IMR-90 (cell line): ENCODE measurements at regions not wholly inside any gene's neighbourhood (a gene's known extent, or its start where the extent isn't known, plus 50 kb on each side); places are given as distances from the start of the nearest gene placed in this dataset.

Experiments used
- ATAC-seq: fragments of 200-7000 bp; cut with Tn5 transposase; 2 replicates; pipeline ENCODE4 v1.9.1; 2020; ENCODE audit warnings: low read depth, mild to moderate bottlenecking, moderate library complexity
- BruUV-seq: library from RNA; stranded (reverse); fragments of 400-500 nt; replicated peaks from 2 replicates; lab custom pipeline; 2021; lab: Mats Ljungman, UMichigan
- CTCF ChIA-PET: fragments of 300-600 bp; formaldehyde crosslinking; extraction: SDS; loops from one replicate; lab custom pipeline; 2021; ENCODE audit warnings: antibody characterized with exemption; lab: Yijun Ruan, JAX
- POLR2A ChIA-PET: fragments of 300-600 bp; sonication (Branson Sonifier 250); formaldehyde crosslinking; loops from one replicate; lab custom pipeline; 2022; ENCODE audit warnings: antibody characterized with exemption; ENCODE audit not compliant: unreplicated experiment; lab: Charles Lee
- DNase-seq: peaks from one replicate; pipeline ENCODE4 v3.0.0; 2013
- H2AFZ ChIP-seq: replicated peaks from 2 replicates; pipeline ENCODE3; 2013; ENCODE audit warnings: low read length, mild to moderate bottlenecking; ENCODE audit not compliant: poor library complexity
- H2AK5ac ChIP-seq: 2 replicates; pipeline ENCODE4 v1.6.1; 2013; ENCODE audit warnings: low read depth, low read length, inconsistent platforms
- H2AK9ac ChIP-seq: replicated peaks from 2 replicates; pipeline ENCODE3; 2013; ENCODE audit warnings: mild to moderate bottlenecking, low read depth, low read length, moderate library complexity; ENCODE audit not compliant: poor library complexity
- H2BK120ac ChIP-seq: 2 replicates; pipeline ENCODE4 v1.6.1; 2013; ENCODE audit warnings: low read depth, low read length, inconsistent platforms
- H2BK15ac ChIP-seq: 3 replicates; pipeline ENCODE4 v1.6.1; 2013; ENCODE audit warnings: low read depth, low read length, inconsistent platforms
- H2BK20ac ChIP-seq: 2 replicates; pipeline ENCODE4 v1.6.1; 2013; ENCODE audit warnings: low read depth, mild to moderate bottlenecking, inconsistent platforms, low read length, moderate library complexity
- H2BK5ac ChIP-seq: 2 replicates; pipeline ENCODE4 v1.6.1; 2013; ENCODE audit warnings: mild to moderate bottlenecking, low read depth, low read length, inconsistent platforms; ENCODE audit not compliant: poor library complexity, severe bottlenecking
- H3K14ac ChIP-seq: replicated peaks from 2 replicates; pipeline ENCODE4 v1.6.1; 2013; ENCODE audit warnings: low read depth, low read length, inconsistent platforms
- H3K18ac ChIP-seq: 2 replicates; pipeline ENCODE4 v1.6.1; 2013; ENCODE audit warnings: low read depth, low read length, control low read depth
- H3K23ac ChIP-seq: 2 replicates; pipeline ENCODE4 v1.6.1; 2013; ENCODE audit warnings: low read depth, low read length, inconsistent platforms
- H3K27ac ChIP-seq: 2 replicates; pipeline ENCODE4 v1.5.1; 2013; ENCODE audit warnings: mild to moderate bottlenecking, control low read depth, low read length; ENCODE audit not compliant: insufficient read depth
- H3K27me3 ChIP-seq: 2 replicates; pipeline ENCODE4 v1.6.1; 2013; ENCODE audit warnings: low read length; ENCODE audit not compliant: control insufficient read depth, insufficient read depth
- H3K36me3 ChIP-seq: 2 replicates; pipeline ENCODE4 v1.6.1; 2013; ENCODE audit warnings: low read length, mixed read lengths; ENCODE audit not compliant: control insufficient read depth, insufficient read depth
- H3K4ac ChIP-seq: 2 replicates; pipeline ENCODE4 v1.6.1; 2013; ENCODE audit warnings: low read depth, low read length, inconsistent platforms
- H3K4me1 ChIP-seq: 2 replicates; pipeline ENCODE4 v1.6.1; 2013; ENCODE audit warnings: low read length, mixed read lengths; ENCODE audit not compliant: control insufficient read depth, insufficient read depth
- H3K4me2 ChIP-seq: 2 replicates; pipeline ENCODE4 v1.6.1; 2013; ENCODE audit warnings: low read depth, mild to moderate bottlenecking, control low read depth, low read length, moderate library complexity
- H3K4me3 ChIP-seq: 2 replicates; pipeline ENCODE4 v1.5.1; 2013; ENCODE audit warnings: low read depth, mild to moderate bottlenecking, control low read depth, low read length, moderate library complexity; ENCODE audit not compliant: insufficient read depth
- H3K56ac ChIP-seq: 2 replicates; pipeline ENCODE4 v1.6.1; 2013; ENCODE audit warnings: low read length, inconsistent platforms; ENCODE audit not compliant: insufficient read depth; ENCODE audit errors: extremely low read depth
- H3K79me1 ChIP-seq, 2 experiments: 2 replicates each; pipeline ENCODE4 v1.6.1; 2013; ENCODE audit warnings: low read length in 2 of 2, inconsistent platforms in 1 of 2, low read depth in 1 of 2
- H3K9ac ChIP-seq: 2 replicates; pipeline ENCODE4 v1.6.1; 2013; ENCODE audit warnings: low read depth, low read length, control low read depth
- H3K9me1 ChIP-seq: 2 replicates; pipeline ENCODE4 v1.6.1; 2013; ENCODE audit warnings: low read length, inconsistent platforms; ENCODE audit not compliant: insufficient read depth
- H3K9me3 ChIP-seq: 2 replicates; pipeline ENCODE4 v1.6.1; 2013; ENCODE audit warnings: low read length; ENCODE audit not compliant: control insufficient read depth, insufficient read depth
- H4K20me1 ChIP-seq: 2 replicates; pipeline ENCODE4 v1.6.1; 2013; ENCODE audit warnings: low read length, inconsistent platforms; ENCODE audit not compliant: insufficient read depth
- H4K5ac ChIP-seq: 2 replicates; pipeline ENCODE4 v1.6.1; 2013; ENCODE audit warnings: mild to moderate bottlenecking, low read depth, low read length, control low read depth
- H4K8ac ChIP-seq, 2 experiments: 2 replicates each; pipeline ENCODE4 v1.6.1; 2013; ENCODE audit warnings: low read depth in 2 of 2, low read length in 2 of 2, control low read depth in 1 of 2, inconsistent platforms in 1 of 2
- H4K91ac ChIP-seq: 2 replicates; pipeline ENCODE4 v1.6.1; 2013; ENCODE audit warnings: low read depth, low read length, inconsistent platforms; ENCODE audit not compliant: insufficient read depth
- BHLHE40 ChIP-seq: fragments of 150-350 bp; IDR thresholded peaks from 2 replicates; pipeline ENCODE4 v1.6.1; 2016; ENCODE audit warnings: mild to moderate bottlenecking, low read depth, low read length
- CEBPB ChIP-seq: IDR thresholded peaks from 2 replicates; pipeline ENCODE4 v1.6.1; 2012; ENCODE audit warnings: low read depth, low read length, improper control_type of control experiment
- CHD1 ChIP-seq: IDR thresholded peaks from 2 replicates; pipeline ENCODE4 v1.6.1; 2012; ENCODE audit warnings: low read depth, low read length, improper control_type of control experiment
- FOS ChIP-seq: fragments of 150-350 bp; IDR thresholded peaks from 2 replicates; pipeline ENCODE4 v1.6.1; 2016; ENCODE audit warnings: low read depth, low read length
- MAFK ChIP-seq: IDR thresholded peaks from 2 replicates; pipeline ENCODE4 v1.6.1; 2012; ENCODE audit warnings: low read depth, low read length, improper control_type of control experiment
- MAZ ChIP-seq: IDR thresholded peaks from 2 replicates; pipeline ENCODE4 v1.6.1; 2012; ENCODE audit warnings: low read depth, mild to moderate bottlenecking, low read length, improper control_type of control experiment, moderate library complexity, borderline replicate concordance
- MXI1 ChIP-seq: IDR thresholded peaks from 2 replicates; pipeline ENCODE4 v1.6.1; 2012; ENCODE audit warnings: low read depth, mild to moderate bottlenecking, low read length, moderate library complexity, borderline replicate concordance
- NFE2L2 ChIP-seq: fragments of 150-350 bp; IDR thresholded peaks from 2 replicates; pipeline ENCODE4 v1.6.1; 2016; ENCODE audit warnings: low read depth, mild to moderate bottlenecking, low read length
- RAD21 ChIP-seq: IDR thresholded peaks from 2 replicates; pipeline ENCODE4 v1.6.1; 2012; ENCODE audit warnings: low read length, improper control_type of control experiment
- RCOR1 ChIP-seq: IDR thresholded peaks from 2 replicates; pipeline ENCODE4 v1.6.1; 2012; ENCODE audit warnings: mild to moderate bottlenecking, low read length, improper control_type of control experiment; ENCODE audit not compliant: insufficient replicate concordance
- RFX5 ChIP-seq: IDR thresholded peaks from 2 replicates; pipeline ENCODE4 v1.8.0; 2012; ENCODE audit warnings: low read depth, mild to moderate bottlenecking, low read length, moderate library complexity
- SMC3 ChIP-seq: fragments of 150-350 bp; IDR thresholded peaks from 2 replicates; pipeline ENCODE4 v1.6.1; 2016; ENCODE audit warnings: low read depth, mild to moderate bottlenecking, antibody characterized with exemption, low read length, moderate library complexity
- WGBS, 2 experiments: methylation state at CpG; one replicate each; pipeline versions ENCODE4 v1.1.5 to v1.1.7; 2013; ENCODE audit warnings: missing lambda C conversion rate in 2 of 2; ENCODE audit not compliant: insufficient read length in 1 of 2; ENCODE audit errors: extremely low coverage in 2 of 2; 5-methylcytosine and 5-hydroxymethylcytosine counted together
- dilution Hi-C: fragments of 300-500 bp; cut with HindIII; formaldehyde crosslinking; loops from one replicate; pipeline ENCODE4 v1.14.3; 2018; ENCODE audit warnings: low sequenced_read_pairs; ENCODE audit not compliant: unreplicated experiment
- in situ Hi-C: fragments of 300-500 bp; cut with MboI; formaldehyde crosslinking; loops from 3 replicates; pipeline ENCODE4 v1.14.3; 2019; ENCODE audit warnings: low sequenced_read_pairs, inconsistent platforms, mixed read lengths
- intact Hi-C: fragments of 100-400 bp; cut with micrococcal nuclease; formaldehyde crosslinking; loops from 2 replicates; pipeline ENCODE4 v1.10.0; 2022
- TF ChIP-seq, protein P1 (sequence below): fragments of 150-350 bp; IDR thresholded peaks from 2 replicates; pipeline ENCODE4 v1.6.1; 2017; ENCODE audit warnings: mild to moderate bottlenecking, antibody characterized with exemption, low read length, low read depth
- TF ChIP-seq, protein P2 (sequence below): fragments of 150-350 bp; IDR thresholded peaks from 2 replicates; pipeline ENCODE4 v1.6.1; 2016; ENCODE audit warnings: low read depth, mild to moderate bottlenecking, low read length, moderate library complexity, borderline replicate concordance
- TF ChIP-seq, protein P3 (sequence below): conservative IDR thresholded peaks from 2 replicates; pipeline ENCODE4 v1.5.1; 2012; ENCODE audit warnings: mild to moderate bottlenecking, low read depth, low read length, improper control_type of control experiment

DNA sequence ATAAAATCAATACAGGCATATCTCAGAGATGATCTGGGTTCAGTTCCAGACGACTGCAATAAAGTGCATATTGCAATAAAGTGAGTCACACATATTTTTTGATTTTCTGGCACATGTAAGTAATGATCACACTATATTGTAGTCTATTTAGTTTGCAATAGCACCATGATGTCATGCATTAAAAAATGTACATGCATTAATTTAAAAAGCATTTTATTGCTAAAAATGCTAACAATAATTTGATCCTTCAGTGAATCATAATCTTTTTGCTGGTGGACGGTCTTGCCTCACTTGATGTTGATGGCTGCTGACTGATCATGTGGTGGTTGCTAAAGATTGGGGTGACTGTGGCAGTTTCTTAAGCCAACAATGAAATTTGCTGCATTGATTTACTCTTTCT, 511.1 kb downstream of the OTOL1 start:
- Histone ChIP-seq H4K8ac (no peak overlapping the region), H3K4me3 (no peak overlapping the region), H3K9me1 (no peaks in the 10 kb centered on the region), H3K4me1 (no peaks in the 10 kb centered on the region), H3K9ac (no peak overlapping the region), H4K20me1 (no peaks in the 10 kb centered on the region), H2BK15ac (no peak overlapping the region), H3K18ac (no peak overlapping the region), H3K27ac (no peak overlapping the region), H3K14ac (no peak overlapping the region), H3K4me2 (no peak overlapping the region), H3K23ac (no peak overlapping the region), H3K27me3 (no peaks in the 10 kb centered on the region), H2AK9ac (no peak overlapping the region), H3K56ac (no peak overlapping the region), H3K9me3 (no peaks in the 10 kb centered on the region), H2BK120ac (no peak overlapping the region), H2AK5ac (no peak overlapping the region), H3K36me3 (no peaks in the 10 kb centered on the region), H2AFZ (no peak overlapping the region), H2BK20ac (no peak overlapping the region), H4K91ac (no peak overlapping the region), H3K4ac (no peak overlapping the region), H3K79me1 (no peaks in the 10 kb centered on the region), H4K5ac (no peak overlapping the region), H2BK5ac (no peak overlapping the region)
- WGBS, 2 experiments: no CpG with 5 or more reads among the region's 2 CpGs
- ChIA-PET POLR2A (no interaction called here), CTCF (no interaction called here)
- no peak for DNase-seq
- ATAC-seq: no peak
- intact Hi-C loops (no loop called here), dilution Hi-C loops (no loop called here), in situ Hi-C loops (no loop called here)
- no TSS peak for BruUV-seq
- TF ChIP-seq CEBPB (no peak), BHLHE40 (no peak), MAZ (no peak), NFE2L2 (no peak), RFX5 (no peak), MAFK (no peak), RCOR1 (no peak), FOS (no peak), MXI1 (no peak), SMC3 (no peak), CHD1 (no peak), RAD21 (no peak)
- TF ChIP-seq, protein P1, sequence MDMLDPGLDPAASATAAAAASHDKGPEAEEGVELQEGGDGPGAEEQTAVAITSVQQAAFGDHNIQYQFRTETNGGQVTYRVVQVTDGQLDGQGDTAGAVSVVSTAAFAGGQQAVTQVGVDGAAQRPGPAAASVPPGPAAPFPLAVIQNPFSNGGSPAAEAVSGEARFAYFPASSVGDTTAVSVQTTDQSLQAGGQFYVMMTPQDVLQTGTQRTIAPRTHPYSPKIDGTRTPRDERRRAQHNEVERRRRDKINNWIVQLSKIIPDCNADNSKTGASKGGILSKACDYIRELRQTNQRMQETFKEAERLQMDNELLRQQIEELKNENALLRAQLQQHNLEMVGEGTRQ: no peak
- TF ChIP-seq, protein P2, sequence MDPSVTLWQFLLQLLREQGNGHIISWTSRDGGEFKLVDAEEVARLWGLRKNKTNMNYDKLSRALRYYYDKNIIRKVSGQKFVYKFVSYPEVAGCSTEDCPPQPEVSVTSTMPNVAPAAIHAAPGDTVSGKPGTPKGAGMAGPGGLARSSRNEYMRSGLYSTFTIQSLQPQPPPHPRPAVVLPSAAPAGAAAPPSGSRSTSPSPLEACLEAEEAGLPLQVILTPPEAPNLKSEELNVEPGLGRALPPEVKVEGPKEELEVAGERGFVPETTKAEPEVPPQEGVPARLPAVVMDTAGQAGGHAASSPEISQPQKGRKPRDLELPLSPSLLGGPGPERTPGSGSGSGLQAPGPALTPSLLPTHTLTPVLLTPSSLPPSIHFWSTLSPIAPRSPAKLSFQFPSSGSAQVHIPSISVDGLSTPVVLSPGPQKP: no peak
- TF ChIP-seq, protein P3, sequence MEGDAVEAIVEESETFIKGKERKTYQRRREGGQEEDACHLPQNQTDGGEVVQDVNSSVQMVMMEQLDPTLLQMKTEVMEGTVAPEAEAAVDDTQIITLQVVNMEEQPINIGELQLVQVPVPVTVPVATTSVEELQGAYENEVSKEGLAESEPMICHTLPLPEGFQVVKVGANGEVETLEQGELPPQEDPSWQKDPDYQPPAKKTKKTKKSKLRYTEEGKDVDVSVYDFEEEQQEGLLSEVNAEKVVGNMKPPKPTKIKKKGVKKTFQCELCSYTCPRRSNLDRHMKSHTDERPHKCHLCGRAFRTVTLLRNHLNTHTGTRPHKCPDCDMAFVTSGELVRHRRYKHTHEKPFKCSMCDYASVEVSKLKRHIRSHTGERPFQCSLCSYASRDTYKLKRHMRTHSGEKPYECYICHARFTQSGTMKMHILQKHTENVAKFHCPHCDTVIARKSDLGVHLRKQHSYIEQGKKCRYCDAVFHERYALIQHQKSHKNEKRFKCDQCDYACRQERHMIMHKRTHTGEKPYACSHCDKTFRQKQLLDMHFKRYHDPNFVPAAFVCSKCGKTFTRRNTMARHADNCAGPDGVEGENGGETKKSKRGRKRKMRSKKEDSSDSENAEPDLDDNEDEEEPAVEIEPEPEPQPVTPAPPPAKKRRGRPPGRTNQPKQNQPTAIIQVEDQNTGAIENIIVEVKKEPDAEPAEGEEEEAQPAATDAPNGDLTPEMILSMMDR: no peak
